GM20000 (cell line): ENCODE measurements at regions not wholly inside any gene's neighbourhood (a gene's known extent, or its start where the extent isn't known, plus 50 kb on each side); places are given as distances from the start of the nearest gene placed in this dataset.

Experiments used
- DNase-seq: peaks from one replicate; pipeline ENCODE4 v3.0.0; 2012; ENCODE audit warnings: low spot score
- CTCF ChIP-seq: IDR thresholded peaks from 2 replicates; pipeline ENCODE4 v1.5.1; 2012; ENCODE audit warnings: mild to moderate bottlenecking, control low read depth; ENCODE audit errors: extremely low read depth, missing control alignments

DNA sequence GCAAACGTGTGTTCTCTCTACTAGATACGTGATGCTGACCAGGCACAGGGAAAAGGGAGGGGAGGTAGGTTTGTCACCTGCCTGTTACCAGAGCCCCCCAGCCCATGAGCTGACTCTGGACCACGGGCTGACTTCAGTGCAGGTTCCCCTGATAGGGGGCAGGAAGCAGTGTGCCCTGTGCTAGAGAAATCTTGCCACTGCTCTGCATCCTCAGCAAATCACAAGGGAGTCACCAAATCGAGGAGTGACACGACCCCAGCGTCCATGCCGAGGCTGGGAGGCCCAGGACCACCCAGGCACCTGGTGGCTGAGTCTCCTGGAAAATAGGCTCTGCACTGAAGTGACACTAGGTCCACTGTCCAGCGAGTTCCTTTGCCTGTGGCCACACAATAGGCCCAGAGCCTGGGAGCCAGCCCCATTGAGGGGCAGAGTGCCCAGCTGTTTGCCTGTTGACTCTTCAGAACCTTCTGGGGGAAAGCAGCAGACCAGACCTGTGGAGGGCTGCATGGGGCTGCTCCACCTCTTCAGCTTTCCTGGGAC lies 99.3 kb downstream of the CTTN start:
- DNase-seq: no peak

DNA sequence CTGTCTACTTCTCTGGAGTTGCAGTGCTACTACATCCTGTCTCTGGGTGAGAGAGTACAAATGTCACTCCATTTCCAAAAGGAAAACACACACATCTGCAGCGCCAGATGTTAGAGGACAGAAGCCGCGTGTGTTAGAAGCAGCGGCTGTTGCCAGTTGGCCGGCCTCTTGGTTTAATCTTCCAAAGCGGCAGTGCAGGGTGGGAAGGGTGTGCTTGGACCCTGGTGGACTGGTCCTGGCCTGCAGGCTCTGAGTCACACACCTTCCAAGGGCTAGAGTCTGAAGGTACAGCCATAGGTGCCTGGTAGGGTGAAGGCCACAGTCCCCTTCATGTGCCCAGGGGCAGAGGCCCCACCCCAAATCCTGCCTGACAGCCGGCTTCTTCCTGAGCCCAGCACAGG lies 99.8 kb downstream of the CTTN start:
- no peak for TF ChIP-seq CTCF
- no peak for DNase-seq

More for the DNA sequence above, 99.3 kb downstream of the CTTN start:
- TF ChIP-seq CTCF: no peak

DNA sequence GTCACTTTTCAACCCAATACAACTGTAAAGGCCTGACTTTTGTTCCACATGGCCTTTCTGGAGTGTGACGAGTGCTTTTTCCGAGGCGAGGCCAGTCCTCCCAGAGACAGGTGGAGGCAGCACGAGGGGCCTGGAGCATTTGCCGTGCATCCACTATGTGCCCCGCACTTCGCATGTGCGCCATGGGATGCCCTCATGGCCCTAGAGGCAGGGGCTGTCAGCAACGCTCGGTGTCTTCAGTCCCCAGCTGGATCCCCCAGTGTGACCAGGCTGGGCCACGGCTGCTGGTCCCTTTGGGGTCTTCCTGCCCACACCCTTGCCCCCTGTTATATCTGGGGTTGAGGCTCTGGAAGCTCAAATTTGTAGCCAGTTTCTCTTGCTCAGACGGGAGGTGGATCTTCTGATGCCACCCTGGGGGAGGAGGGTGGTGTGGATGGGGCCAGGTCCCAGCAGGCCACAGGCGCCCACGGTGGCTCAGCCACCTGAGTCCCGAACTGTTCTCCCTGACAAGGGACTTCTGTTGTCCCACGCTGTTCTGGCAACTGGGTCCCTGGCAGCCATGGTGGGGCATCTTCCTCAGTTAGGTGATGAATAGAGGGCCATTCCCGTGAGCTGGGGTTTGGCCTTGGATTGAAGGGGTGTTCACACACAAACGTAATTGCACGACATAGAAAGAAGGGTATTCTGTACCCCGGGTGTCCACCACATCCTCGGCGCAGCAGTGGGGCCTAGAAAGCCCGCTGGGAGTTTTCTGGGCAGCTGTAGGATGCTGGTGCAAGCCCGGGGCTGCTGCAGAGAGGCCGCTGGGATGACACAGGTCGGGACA lies 100.9 kb downstream of the CTTN start:
- no peak for TF ChIP-seq CTCF
- DNase-seq: no peak

GRCh38 chr11:70500076-70500847 lies 101.9 kb downstream of the CTTN start:
- no peak for TF ChIP-seq CTCF
- DNase-seq: no peak

DNA sequence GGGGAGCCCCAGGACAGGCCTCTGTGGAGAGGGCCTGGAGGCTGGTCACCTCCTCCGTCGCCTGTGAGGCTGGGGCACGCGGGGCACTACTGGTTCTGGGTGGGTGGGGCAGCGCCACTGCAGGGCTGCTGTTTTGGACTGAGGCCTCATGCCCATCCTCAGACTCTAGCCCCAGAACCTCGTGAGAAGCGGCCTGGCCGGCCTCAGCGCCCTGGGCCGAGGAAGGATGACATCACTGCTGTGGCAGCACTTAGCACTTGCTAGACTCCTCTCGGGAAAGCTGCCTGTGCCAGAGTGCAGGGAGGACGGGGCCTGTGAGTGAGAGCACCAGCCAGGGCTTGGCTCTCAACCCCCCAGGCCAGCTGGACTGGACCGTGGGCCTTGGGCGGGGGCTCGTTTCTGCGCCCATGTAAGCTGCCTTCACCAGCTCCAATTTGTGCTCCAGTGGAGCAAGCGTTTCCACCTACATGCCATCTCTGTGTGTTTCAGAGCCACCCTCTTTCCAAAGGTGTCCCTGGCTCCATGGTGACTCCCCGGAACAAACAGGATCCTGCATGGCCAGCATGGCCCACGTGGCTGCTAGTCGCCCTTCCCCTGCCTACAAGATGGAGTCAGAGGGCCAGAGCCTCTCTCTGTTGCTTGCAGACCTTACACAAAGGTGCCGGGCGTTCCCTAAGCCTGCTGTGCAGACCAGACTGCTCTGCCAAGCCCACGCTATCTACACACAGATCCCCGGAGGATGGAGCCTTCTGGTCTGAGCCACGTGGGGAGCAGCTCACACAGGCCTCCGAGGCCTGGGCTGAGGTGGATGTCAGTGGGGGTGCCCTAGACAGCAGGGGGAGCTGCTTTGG lies 102.9 kb downstream of the CTTN start:
- no peak for TF ChIP-seq CTCF
- DNase-seq: no peak

DNA sequence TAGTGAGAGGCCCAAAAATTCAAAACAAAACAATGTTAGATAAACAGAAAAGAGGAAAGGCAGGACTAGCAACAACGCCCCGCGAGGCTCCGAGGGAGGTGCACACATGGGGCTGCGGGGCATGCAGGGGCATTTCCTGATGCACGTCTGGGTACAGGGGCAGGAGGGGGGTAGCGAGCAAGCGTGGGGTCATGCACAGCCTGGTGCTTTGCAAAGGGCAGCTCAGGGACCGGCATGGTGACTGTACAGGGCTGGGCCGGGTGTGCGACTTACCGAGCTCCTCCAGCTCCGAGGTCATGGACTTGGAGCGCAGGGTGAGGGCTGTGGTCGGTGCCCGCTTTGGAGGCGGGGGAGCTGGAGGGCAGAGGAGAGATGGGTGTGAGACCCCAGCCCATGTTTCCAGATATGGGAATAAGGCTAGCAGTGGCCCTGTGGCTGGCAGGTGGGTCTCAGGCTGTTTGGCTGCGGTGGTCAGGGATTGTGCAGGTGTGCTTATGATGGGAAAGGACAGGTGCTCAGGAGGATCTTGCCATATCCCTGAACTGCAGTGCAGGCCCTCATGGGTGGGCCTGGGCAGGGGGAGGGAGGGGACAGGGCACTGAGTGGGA lies 103.7 kb downstream of the CTTN start:
- DNase-seq: no peak
- no peak for TF ChIP-seq CTCF
